Astrocyte (in vitro differentiated cells and primary cell): ENCODE measurements at regions not wholly inside any gene's neighbourhood (a gene's known extent, or its start where the extent isn't known, plus 50 kb on each side); places are given as distances from the start of the nearest gene placed in this dataset.
A peak's percentile ranks its signal among the peaks of the same experiment; 100 is the strongest.

ENCODE experiments used
- DNase-seq: peaks from one replicate; pipeline ENCODE4 v3.0.0-alpha.2; 2010; ENCODE audit warnings: low read depth
- FAIRE-seq: peaks from 2 replicates; lab custom pipeline; 2011; peaks lifted over from hg19 to GRCh38; lab: Jason Lieb, UNC
- H2AFZ ChIP-seq: 2 replicates; pipeline ENCODE4 v1.6.0; 2012; ENCODE audit warnings: low read depth, low read length, inconsistent platforms
- H3K27ac ChIP-seq: 2 replicates; pipeline ENCODE4 v1.5.1; 2011; ENCODE audit warnings: low read depth, low read length, inconsistent platforms
- H3K27me3 ChIP-seq: 2 replicates; pipeline ENCODE4 v1.6.0; 2011; ENCODE audit warnings: low read length, inconsistent platforms; ENCODE audit not compliant: insufficient read depth
- H3K36me3 ChIP-seq: 2 replicates; pipeline ENCODE4 v1.5.1; 2011; ENCODE audit warnings: low read length, inconsistent platforms; ENCODE audit not compliant: insufficient read depth
- H3K4me1 ChIP-seq: 2 replicates; pipeline ENCODE4 v1.5.1; 2011; ENCODE audit warnings: low read length, inconsistent platforms; ENCODE audit not compliant: insufficient read depth
- H3K4me2 ChIP-seq: 2 replicates; pipeline ENCODE4 v1.6.0; 2012; ENCODE audit warnings: low read length, inconsistent platforms
- H3K4me3 ChIP-seq: 2 replicates; pipeline ENCODE4 v1.5.1; 2011; ENCODE audit warnings: low read depth, mild to moderate bottlenecking, low read length, inconsistent platforms; ENCODE audit not compliant: insufficient read depth
- H3K79me2 ChIP-seq: 2 replicates; pipeline ENCODE4 v1.6.0; 2012; ENCODE audit warnings: mild to moderate bottlenecking, low read length, inconsistent platforms; ENCODE audit not compliant: insufficient read depth
- H3K9ac ChIP-seq: 2 replicates; pipeline ENCODE4 v1.6.0; 2012; ENCODE audit warnings: mild to moderate bottlenecking, low read length, inconsistent platforms
- H3K9me3 ChIP-seq: 2 replicates; pipeline ENCODE4 v1.5.1; 2012; ENCODE audit warnings: low read depth, mild to moderate bottlenecking, low read length, inconsistent platforms; ENCODE audit not compliant: insufficient read depth
- H4K20me1 ChIP-seq: 2 replicates; pipeline ENCODE4 v1.6.0; 2012; ENCODE audit warnings: low read length, inconsistent platforms; ENCODE audit not compliant: insufficient read depth
- H3K27ac Mint-ChIP-seq: one replicate; pipeline ENCODE4 v1.8.0; 2021; ENCODE audit warnings: mild to moderate bottlenecking, mixed read lengths; ENCODE audit not compliant: unreplicated experiment
- H3K27me3 Mint-ChIP-seq: one replicate; pipeline ENCODE4 v1.8.0; 2021; ENCODE audit warnings: low read depth, mixed read lengths; ENCODE audit not compliant: unreplicated experiment
- H3K36me3 Mint-ChIP-seq: one replicate; pipeline ENCODE4 v1.8.0; 2021; ENCODE audit warnings: low read depth, mixed read lengths; ENCODE audit not compliant: unreplicated experiment
- H3K4me1 Mint-ChIP-seq: one replicate; pipeline ENCODE4 v1.8.0; 2021; ENCODE audit warnings: low read depth, mixed read lengths; ENCODE audit not compliant: unreplicated experiment
- H3K4me3 Mint-ChIP-seq: one replicate; pipeline ENCODE4 v1.8.0; 2021; ENCODE audit warnings: mild to moderate bottlenecking, moderate library complexity, mixed read lengths; ENCODE audit not compliant: unreplicated experiment
- H3K9me3 Mint-ChIP-seq: one replicate; pipeline ENCODE4 v1.8.0; 2021; ENCODE audit warnings: mild to moderate bottlenecking, mixed read lengths; ENCODE audit not compliant: unreplicated experiment
- CTCF ChIP-seq: IDR thresholded peaks from 2 replicates; pipeline ENCODE4 v1.5.1; 2011; ENCODE audit warnings: low read depth, mild to moderate bottlenecking, inconsistent platforms, low read length, moderate library complexity; ENCODE audit not compliant: insufficient read depth
- EZH2 ChIP-seq: IDR thresholded peaks from 2 replicates; pipeline ENCODE4 v1.6.1; 2012; ENCODE audit warnings: mild to moderate bottlenecking, low read length, inconsistent platforms; ENCODE audit not compliant: insufficient read depth

GRCh38 chr10:29783201-29783947 is 148.6 kb upstream of the SVIL start:
- Histone ChIP-seq H3K36me3 (no peaks in the 10 kb centered on the region), H3K9ac (peak overlapping the region; percentile 10), H3K79me2 (no peaks in the 10 kb centered on the region), H3K27me3 (no peaks in the 10 kb centered on the region), H3K4me1 (peaks cover 13% of the 10 kb centered on the region), H4K20me1 (no peaks in the 10 kb centered on the region), H3K27ac (peak overlapping the region; percentile 68), H3K4me2 (peak overlapping the region; percentile 50), H3K4me3 (no peak overlapping the region), H2AFZ (peak overlapping the region; percentile 6), H3K9me3 (no peaks in the 10 kb centered on the region)
- Mint-ChIP-seq H3K27ac (peak overlapping the region; percentile 85), H3K27me3 (peaks cover 2% of the 10 kb centered on the region), H3K4me3 (peak overlapping the region; percentile 75), H3K9me3 (no peaks in the 10 kb centered on the region), H3K4me1 (peaks cover 15% of the 10 kb centered on the region), H3K36me3 (no peaks in the 10 kb centered on the region)
- DNase-seq (no peak), FAIRE-seq (no peak)
- TF ChIP-seq CTCF = no peak
- TF ChIP-seq EZH2 = no peak

- TF ChIP-seq EZH2 (no peak), CTCF (no peak)
- no peak overlapping the region for H3K9ac ChIP-seq
- no peak overlapping the region for H2AFZ ChIP-seq
- Mint-ChIP-seq H3K9me3 (no peaks in the 10 kb centered on the region), H3K27me3 (peaks cover 2% of the 10 kb centered on the region), H3K36me3 (no peaks in the 10 kb centered on the region), H3K27ac (no peak overlapping the region), H3K4me1 (peaks cover 15% of the 10 kb centered on the region), H3K4me3 (no peak overlapping the region)
- no peaks in the 10 kb centered on the region for H3K36me3 ChIP-seq
- no peak for FAIRE-seq
- no peaks in the 10 kb centered on the region for H3K27me3 ChIP-seq
- no peaks in the 10 kb centered on the region for H3K9me3 ChIP-seq
- H3K79me2 ChIP-seq = no peaks in the 10 kb centered on the region
- DNase-seq = no peak
- H3K4me3 ChIP-seq = no peak overlapping the region
- H4K20me1 ChIP-seq = no peaks in the 10 kb centered on the region
- no peak overlapping the region for H3K27ac ChIP-seq
- H3K4me2 ChIP-seq = no peak overlapping the region
- H3K4me1 ChIP-seq = peaks cover 13% of the 10 kb centered on the region
Measured at GRCh38 chr10:29780639-29781038, 145.9 kb upstream of the SVIL start.

GRCh38 chr10:29780096-29780495 is 145.3 kb upstream of the SVIL start:
- Histone ChIP-seq H3K9me3 (no peaks in the 10 kb centered on the region), H3K4me2 (no peak overlapping the region), H3K36me3 (no peaks in the 10 kb centered on the region), H3K27me3 (no peaks in the 10 kb centered on the region), H3K4me1 (peaks cover 13% of the 10 kb centered on the region), H2AFZ (no peak overlapping the region), H3K79me2 (no peaks in the 10 kb centered on the region), H4K20me1 (no peaks in the 10 kb centered on the region), H3K4me3 (no peak overlapping the region), H3K27ac (no peak overlapping the region), H3K9ac (no peak overlapping the region)
- no peak overlapping the region for H3K27ac Mint-ChIP-seq
- no peak overlapping the region for H3K4me3 Mint-ChIP-seq
- no peak for DNase-seq
- H3K4me1 Mint-ChIP-seq = peaks cover 15% of the 10 kb centered on the region
- H3K27me3 Mint-ChIP-seq = peaks cover 2% of the 10 kb centered on the region
- FAIRE-seq = no peak
- H3K9me3 Mint-ChIP-seq = no peaks in the 10 kb centered on the region
- TF ChIP-seq EZH2 (no peak), CTCF (no peak)
- no peaks in the 10 kb centered on the region for H3K36me3 Mint-ChIP-seq
